ENCODE measurements at regions not wholly inside any gene's neighbourhood (a gene's known extent, or its start where the extent isn't known, plus 50 kb on each side); places are given as distances from the start of the nearest gene placed in this dataset.
A peak's percentile ranks its signal among the peaks of the same experiment; 100 is the strongest.

DNA sequence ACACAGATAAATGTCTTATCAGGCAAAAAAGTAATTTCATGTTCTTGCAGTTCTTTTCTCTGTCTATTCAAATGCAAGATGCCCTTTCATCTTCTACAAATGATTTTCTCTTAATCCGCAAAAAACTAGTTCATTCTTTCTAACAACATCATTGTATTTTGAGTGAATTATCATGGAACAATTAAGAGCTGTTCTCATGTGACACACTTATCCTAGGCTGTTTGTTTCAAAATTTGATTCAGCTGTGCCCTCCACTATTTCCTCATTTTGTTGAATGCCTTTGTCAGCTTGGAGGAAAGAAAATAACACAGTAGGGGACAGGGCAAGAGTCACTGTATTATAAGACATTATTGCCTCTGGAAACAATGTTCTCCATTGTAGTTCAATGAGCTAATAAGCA, 396.9 kb downstream of the KCTD12 start:
- peak; percentile 80 for DNase-seq

DNA sequence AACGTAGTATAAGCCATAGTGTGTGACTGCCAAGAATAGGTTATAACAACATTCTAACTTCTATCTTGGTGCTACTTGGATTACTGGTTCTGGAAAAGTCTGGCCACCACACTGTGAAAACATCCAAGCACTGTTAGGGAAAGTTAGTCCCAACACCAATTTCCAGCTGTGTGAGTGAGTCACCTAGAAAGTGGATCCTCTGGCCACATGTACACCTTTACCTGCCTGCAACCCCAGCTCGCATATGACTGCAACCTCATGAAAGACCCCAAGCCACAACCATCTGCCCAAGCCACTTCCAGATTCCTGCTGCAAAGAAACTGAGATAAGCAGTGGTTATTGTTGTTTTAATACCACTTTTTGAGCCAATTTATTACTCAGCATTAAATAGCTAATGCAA, 404.5 kb downstream of the KCTD12 start:
- DNase-seq: no peak

DNA sequence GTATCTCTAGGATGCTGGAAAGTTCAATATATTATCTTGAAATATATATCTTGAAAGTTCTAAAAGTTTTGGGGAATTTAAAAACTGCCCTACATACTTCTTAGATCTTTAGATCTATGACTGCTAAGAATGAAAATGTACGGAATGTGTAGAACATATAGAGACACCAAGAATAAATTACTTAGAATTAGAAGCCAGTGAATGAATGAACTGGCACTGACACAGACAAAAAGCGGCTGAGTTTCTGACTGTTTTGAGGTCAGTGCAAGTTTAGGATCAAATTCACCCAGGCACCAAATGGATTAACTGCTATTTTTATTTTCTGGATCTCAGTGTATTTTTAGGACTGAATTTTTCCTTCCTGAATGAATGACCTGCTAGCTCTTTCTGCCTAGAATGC, 411.2 kb downstream of the KCTD12 start:
- no peak for DNase-seq

DNA sequence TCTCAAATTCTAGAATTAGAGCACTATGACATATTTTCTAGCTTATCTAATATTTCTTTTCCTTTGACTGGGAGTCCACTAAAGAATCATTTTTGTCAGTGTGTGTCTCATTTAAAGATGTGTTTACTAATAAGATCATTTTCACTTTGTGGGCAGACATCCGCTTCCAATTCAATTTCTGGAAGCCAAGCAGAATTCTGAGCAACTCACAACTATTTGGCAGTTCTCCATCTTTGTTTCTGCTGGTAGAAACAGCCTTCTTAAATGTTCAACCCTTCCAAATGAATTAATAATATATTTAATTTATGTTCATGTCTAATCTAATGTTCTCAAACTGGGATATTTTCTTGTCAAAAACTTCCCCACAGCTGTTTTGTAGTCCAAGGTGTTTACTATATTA, 411.8 kb downstream of the KCTD12 start:
- no peak for DNase-seq

DNA sequence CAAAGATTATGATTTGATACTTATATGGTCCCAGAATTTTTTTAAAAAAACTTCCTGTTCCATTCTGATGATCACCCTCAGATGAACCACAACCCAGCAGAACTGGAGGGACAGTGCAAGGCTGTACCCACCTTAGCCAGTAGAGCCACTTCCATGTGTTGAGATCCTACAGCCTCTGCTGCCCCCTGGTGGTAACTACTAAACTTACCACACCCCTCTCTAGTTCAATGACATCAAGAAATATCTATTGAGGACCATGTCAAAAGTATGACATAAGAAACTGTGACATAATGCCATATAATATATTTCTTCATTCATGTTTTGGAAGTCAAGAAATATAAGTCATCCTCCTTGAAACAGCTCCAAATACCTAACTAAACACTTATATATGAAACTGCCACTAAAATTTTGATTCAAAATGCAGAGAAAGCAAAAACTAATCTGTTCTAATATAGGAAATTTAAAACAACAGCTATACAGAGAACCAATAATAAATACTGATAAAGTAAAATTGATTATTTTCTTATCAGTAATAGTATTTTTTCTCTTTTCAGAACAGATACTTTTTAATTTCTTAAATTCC, 412.6 kb downstream of the KCTD12 start:
- DNase-seq: peak; percentile 65

DNA sequence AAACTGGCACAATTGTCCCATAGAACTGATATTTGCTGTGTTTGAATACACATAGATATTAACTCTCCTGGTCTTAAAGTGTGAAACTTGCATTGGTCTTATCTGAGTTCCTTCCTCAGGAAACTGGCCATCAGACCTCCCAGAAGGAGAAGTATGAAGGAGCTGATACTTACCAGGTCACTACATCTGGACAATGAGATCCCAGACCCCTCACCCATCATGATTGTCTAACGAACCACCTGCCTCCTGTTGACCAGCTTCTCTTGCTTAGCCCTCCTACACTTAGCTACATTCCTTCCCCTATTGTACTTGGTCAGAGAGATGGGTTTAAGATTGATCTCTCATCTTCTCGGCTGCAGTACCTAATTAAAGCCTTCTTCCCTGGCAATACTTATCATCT, 413.3 kb downstream of the KCTD12 start:
- DNase-seq: no peak

DNA sequence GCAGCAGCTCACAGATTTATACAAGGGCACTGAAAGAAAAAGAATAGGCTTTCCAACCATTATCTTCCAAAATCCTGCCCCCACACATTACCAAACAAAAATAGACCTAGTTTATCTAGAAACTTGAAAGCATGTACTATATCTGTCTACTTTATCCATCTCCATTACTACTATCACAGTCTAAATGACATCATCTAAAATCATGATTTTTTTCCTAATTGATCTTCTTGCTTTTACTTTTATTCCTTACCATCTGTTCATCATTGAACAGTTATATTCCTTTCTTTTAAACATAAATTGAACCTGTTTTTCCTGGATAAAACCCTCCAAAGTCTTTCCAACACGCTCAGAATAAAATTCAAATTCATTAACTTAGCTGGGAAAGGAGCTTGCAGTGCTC, 414.7 kb downstream of the KCTD12 start:
- no peak for DNase-seq

DNA sequence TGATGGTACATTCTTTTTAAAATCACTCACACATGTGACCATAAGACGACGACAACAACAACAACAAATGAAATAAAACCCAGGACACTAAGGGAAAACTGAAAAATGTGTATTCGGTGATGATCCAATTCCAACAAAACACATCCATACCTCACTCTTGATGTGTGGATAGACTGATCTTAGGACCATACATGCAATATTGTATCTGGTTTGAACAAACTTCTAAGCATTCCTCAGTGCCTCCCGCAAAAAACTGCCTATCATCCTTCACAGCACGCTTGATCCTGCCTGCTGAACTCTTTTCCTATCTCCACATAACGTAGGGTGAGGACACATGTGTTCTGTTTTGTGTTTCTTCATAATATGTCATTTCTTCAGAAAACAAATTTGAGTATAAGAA, 415.2 kb downstream of the KCTD12 start:
- no peak for DNase-seq

DNA sequence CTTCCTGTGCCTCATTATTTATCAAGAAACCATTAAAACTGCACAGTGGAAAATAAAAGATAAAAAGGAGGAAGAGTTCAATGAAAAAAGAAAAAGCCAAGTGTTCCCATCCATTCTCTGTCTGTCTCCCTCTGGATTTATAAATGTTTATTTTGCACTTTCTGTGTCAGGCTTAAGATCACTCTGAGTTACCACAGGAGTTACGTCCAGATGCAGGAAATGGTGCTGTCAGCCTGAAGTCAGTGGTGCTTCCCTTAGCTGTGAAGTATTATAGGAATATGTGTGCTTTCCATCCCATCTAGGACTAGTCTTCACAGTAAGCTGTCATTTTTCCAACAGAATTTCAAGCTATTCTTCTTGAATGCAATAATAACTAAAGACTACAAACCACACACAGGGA, 420.2 kb downstream of the KCTD12 start:
- DNase-seq: no peak

DNA sequence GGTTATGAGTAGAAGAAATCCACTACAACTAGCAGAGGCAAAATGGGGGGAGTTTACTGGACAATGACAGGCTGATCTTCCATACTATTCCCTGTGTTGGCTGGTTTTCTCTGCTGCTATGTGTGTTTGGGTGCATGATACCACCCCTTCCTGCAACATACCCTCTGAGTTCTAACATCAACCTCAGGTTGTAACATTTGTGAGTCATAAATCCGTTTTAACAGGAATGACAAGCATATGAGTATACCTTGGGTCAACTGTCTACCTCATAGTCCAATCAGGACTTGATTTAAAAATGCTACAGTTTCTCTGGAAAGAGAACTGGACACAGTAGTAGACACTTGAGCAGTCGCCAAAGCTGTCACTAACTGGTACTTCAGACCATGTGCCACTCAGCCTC, 422.9 kb downstream of the KCTD12 start:
- no peak for DNase-seq

DNA sequence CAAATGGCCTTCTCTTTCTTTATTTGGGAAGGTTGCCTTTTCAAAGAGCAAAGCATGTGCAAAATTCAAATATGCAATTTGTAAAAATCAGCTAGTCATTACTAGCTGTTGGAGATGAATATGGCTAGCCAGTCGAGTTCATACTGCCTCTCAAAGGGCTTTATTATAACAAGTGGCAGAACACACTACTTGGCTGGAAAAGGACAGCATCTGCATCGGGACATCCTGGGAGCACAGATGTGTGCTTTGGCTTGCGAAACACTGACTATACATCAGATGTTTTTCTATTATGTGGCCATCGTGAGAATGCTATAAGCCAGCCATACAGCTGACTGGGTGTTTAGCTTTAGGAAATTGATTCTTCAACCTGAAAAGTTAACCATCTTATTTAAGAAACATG, 424.2 kb downstream of the KCTD12 start:
- DNase-seq: no peak

DNA sequence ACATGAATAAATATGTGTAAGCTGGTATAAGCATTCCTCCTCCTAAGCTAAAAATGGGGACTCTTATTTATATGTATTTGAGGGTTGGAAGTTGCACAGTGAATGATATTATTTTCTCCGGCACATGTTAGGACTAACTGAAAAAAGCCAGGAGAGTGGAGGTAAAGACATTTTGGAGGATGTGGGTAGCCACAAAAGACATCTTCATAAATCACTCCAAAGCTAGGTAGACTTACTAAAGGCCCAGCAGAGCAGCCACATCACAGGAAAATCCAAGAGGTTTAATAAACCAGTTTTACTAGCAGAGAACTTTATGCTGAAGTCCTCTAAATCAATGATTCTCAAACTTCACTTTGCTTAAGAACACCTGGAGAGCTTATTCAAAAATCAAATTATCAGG, 424.7 kb downstream of the KCTD12 start:
- DNase-seq: no peak

DNA sequence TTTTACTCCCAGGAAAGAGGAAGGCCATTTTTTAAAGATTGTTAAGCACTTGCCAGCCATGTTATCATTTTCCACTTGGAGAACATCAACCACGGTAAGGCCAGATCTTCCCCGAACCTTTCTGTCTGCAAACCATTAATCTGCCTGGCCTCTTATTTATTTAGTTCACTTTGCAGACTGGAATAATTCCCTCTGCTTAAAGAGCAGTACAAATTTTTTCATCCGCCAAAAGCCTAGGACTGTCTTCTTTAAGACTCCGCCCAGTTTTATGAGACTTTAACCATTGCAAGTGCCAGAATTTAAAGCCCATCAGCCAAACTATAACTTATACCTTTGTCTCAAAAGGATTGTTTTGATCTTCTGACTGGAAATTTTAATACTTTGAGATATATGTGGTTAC, 426.3 kb downstream of the KCTD12 start:
- no peak for DNase-seq

DNA sequence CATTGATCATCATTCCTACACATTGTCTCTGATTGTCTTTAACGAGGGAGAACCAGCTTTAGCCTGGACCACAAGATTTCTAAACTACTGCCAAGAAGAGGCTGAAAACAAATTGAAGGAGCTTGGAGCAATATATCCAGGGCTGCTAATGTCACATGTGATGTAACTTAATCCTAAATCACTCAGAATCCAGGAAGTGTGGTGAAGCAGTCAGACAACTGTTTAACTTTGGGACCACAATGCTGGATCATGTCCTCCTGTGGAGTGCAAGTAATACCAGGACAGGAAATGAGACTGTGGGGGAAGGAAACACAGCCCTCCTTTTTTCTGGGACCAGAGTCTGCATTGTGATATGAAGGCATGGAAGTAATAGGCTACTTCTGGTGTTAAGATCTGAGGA, 430.2 kb downstream of the KCTD12 start:
- DNase-seq: no peak

DNA sequence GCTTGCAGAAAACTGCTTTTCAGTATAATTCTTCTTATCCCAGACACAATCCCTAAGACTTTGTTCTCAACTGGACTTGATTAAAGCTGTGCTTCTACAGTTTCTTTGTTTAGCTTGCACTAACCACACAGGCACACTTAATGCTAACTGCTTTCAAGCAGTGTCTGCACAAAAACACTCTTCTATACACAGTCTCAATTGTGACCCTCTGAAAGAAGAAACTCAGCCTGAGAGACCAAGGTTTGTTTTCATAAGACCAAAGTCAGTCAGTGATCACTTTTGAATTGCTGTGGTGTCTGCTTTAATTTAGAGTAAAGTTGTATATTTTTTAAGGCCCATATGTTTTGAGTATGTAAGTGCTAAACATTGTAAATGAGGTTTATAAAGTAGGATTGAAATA, 431.2 kb downstream of the KCTD12 start:
- no peak for DNase-seq

DNA sequence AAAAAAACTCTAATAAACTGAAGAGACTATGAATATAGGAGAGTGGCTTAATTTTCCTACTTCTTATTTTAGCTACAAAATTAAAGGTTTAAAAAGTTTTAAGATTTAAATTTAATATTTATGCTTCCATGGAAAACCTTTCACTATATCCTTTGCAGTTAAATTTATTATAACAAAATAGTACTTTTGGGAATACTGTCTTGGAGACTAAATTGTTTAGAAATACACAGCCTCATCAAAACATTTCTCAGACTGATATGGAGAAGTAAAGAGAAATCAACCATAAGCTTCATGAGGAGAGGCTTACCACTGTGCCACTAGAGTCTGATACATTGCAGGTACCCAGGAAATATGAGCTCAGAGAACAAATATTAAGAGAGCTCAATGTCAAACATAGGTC, 436.5 kb downstream of the KCTD12 start:
- DNase-seq: no peak

DNA sequence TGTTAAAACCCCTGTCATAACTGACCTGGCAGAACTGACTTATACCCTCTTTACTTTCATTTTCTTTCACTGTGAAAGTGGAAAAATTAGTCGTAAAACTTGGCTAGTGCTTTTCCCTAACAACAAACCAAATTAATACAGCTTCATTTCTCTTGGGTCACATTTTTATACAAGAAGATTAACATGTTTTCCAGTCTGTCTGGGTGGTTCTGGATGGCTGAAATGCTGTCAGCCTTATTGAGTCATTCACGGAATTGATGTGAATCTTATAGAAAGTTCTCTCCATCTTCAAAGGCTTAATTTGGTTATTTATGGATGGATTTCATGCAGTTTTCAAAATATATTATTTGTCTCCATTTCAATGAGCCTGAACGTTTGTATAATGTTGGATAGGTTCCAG, 440.0 kb downstream of the KCTD12 start:
- no peak for DNase-seq

DNA sequence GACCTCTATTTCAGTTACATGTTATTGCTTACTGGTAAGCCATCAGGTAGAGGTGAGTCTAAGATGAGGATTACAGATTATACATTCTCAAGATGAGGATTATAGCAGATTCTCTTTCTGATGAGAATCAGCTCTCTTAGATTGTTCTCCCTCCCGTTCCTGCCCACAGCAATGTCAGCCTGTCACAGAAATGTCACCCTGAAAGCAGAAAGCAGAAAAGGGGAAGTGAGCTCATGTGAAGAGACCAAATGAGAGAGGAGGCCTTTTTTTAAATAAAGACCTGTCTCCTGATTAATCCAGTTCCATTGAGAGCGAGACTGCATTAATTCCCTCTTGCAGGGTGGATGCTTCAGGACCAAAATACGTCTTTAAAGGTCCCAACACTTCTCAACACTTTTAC, 445.6 kb downstream of the KCTD12 start:
- DNase-seq: no peak

DNA sequence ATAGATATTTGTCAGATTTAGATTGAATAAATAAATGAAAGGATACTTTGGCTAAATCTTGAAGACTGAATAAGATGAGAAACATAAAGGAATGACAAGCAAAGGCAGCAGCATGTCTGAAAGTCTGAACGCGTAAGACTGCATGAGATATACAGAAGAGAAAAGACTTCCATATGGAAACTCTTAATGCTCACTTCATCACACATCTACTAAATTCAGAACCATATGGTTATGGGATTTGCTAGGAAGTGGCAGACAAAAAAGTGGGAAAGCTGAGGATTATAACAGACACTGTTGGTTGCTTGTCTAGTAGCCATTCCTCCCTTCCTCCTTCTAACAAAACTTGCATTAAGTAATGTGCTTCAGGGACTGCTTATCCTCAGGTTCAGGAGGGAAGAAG, 446.7 kb downstream of the KCTD12 start:
- no peak for DNase-seq

DNA sequence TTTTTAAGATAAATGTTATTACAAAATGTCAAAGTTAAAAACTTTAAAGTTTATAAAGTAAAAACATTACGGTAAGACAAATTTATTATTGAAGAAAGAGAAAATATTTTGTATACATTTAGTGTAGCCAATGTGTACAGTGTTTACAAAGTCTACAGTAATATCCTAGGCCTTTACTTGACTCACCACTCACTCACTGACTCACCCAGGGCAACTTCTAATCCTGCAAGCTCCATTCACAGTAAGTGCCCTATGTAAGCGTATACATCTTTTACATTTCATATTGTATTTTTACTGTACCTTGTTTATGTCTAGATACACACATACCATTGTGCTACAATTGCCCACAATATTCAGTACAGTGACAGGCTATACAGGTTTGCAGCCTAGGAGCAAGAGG, 448.2 kb downstream of the KCTD12 start:
- no peak for DNase-seq

DNA sequence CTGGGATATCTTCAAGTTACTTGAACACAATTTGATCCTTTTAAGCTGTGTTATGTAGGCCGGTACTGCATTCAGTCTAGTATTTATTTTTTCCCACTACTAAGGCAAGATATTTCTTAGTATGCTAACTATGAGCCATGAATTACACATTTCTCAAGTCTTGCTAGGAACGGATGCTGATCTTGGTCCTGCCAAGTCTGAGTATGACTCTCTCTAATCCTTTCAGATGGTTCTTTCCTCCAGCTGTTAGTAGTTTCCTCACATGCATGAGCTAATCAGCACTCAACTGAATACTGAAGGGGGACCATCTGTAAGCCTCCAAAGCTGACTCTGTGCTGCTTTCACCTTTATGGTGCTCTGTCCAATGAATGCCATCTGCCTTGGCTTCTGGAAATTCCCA, 460.3 kb downstream of the KCTD12 start:
- DNase-seq: no peak

DNA sequence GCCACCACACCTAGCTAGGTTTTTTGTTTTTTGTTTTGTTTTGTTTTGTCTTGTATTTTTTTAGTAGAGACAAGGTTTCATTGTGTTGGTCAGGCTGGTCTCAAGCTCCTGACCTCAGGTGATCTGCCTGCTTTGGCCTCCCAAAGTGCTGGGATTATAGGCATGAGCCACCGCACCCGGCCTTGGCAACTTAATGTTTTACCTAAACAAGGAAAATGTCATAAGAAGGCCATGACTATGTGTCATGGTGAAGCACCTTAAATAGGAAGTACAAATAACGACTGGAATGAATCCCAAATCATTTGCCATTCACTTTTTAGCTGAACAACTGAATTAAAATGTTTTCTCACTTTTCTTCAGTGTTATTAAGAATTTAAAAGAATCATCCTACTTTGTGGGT, 465.2 kb downstream of the KCTD12 start:
- DNase-seq: no peak

DNA sequence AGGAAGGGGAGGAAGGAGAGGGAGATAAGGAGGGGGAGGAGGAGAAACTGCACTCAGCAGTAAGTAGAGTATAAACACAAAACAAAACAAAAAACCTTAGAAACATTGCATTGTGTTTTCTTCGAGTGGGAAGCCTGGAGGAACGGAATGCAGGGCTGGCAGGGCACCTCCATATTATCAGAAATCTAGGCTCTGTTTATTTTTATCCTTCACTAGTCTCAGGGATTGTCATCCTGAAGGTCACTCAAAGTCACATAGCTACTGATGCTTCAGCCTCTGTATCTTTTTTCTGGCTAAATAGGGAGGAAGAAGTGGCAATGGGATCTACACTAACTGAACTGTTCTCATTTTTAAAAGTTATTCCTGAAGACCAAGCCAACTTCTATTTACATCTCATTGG, 467.8 kb downstream of the KCTD12 start:
- DNase-seq: no peak

DNA sequence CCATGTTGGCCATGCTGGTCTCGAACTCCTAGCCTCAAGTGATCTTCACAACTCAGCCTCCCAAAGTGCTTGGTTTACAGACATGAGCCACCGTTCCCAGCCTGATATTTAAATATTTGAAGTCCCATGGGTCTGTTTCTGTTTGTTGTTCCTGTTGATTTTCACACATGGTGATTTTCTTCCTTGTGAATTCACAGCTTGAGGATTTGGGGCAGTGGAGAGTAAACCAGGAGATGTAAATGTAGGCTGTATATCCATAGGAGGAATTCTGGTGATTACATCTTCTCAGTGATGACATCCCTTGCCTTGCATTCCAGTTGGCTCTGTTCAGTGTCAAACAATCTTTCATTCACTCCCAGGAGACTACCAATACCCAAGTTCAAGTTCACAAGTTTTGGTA, 471.9 kb downstream of the KCTD12 start:
- no peak for DNase-seq

DNA sequence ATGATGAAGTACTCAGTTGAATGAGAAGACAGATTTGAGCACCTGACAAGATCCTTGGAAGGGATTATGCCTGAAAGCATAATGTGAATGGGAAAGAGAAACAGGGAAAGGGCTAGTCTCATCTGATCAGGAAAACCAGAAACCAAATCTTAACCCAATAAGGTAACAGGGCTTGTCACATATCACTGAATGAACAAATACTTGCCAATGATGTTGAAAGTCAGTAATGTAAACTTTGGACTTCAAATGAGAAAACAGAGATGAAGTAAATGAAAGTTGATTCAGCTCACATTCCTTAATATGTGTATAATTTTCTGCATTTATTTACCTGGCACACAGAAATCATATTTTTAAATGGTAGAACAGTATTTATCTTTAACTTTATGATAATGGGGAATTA, 480.0 kb downstream of the KCTD12 start:
- no peak for DNase-seq

DNA sequence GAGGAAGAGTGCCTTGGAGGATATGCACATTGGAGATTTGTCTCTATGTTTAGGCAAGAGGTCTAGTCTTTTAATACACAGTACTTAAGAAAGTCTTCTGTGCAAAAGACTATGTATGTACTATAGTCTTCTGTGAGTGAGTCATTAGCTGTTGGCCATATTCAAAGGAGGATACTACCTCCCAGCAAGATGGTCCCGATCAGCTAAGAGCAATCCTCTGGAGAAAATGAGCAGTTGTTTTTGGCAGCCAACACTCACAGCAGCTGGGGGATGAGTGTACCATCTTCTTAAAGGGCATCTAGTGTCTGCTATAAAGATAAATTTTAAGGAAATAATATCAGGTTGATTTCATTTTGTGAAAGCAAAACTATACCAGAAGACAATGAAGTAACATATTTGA, 487.8 kb downstream of the KCTD12 start:
- DNase-seq: no peak
